ENCODE measurements at regions not wholly inside any gene's neighbourhood (a gene's known extent, or its start where the extent isn't known, plus 50 kb on each side); places are given as distances from the start of the nearest gene placed in this dataset.

DNA sequence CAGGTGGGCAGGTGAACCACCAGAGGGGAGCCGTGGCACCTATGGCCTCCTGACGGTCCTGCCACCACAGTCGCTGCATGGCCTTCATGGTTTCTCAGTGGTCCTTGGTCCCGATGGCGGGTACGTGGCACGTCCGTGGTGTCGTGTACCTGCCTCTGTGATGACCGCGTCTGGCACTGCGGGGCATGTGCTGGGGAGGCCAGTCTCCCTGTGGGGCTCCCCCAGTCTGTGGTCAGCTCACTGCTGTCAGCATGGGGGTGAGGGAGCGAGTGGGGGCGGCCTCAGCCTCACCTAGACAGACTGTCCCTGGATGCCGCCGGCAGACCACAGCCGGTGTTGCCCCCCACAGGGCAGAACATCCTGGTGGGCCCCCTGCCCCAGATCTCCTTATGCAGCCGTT is 267.2 kb downstream of the SEC23A start:
- TF ChIP-seq, protein P1, sequence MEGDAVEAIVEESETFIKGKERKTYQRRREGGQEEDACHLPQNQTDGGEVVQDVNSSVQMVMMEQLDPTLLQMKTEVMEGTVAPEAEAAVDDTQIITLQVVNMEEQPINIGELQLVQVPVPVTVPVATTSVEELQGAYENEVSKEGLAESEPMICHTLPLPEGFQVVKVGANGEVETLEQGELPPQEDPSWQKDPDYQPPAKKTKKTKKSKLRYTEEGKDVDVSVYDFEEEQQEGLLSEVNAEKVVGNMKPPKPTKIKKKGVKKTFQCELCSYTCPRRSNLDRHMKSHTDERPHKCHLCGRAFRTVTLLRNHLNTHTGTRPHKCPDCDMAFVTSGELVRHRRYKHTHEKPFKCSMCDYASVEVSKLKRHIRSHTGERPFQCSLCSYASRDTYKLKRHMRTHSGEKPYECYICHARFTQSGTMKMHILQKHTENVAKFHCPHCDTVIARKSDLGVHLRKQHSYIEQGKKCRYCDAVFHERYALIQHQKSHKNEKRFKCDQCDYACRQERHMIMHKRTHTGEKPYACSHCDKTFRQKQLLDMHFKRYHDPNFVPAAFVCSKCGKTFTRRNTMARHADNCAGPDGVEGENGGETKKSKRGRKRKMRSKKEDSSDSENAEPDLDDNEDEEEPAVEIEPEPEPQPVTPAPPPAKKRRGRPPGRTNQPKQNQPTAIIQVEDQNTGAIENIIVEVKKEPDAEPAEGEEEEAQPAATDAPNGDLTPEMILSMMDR (IDR thresholded peaks at IDR 0.05) = no peak
- TF ChIP-seq CREM (CRISPR knock-in tag; IDR thresholded peaks at IDR 0.05) = no peak
- TF ChIP-seq ZNF121 (CRISPR knock-in tag; IDR thresholded peaks at IDR 0.05) = no peak
- TF ChIP-seq, protein P2, sequence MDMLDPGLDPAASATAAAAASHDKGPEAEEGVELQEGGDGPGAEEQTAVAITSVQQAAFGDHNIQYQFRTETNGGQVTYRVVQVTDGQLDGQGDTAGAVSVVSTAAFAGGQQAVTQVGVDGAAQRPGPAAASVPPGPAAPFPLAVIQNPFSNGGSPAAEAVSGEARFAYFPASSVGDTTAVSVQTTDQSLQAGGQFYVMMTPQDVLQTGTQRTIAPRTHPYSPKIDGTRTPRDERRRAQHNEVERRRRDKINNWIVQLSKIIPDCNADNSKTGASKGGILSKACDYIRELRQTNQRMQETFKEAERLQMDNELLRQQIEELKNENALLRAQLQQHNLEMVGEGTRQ (CRISPR knock-in tag; IDR thresholded peaks at IDR 0.05) = no peak
- TF ChIP-seq CBFB (CRISPR knock-in tag; IDR thresholded peaks at IDR 0.05; ENCODE audit: low read depth) = no peak
- TF ChIP-seq, protein P3, sequence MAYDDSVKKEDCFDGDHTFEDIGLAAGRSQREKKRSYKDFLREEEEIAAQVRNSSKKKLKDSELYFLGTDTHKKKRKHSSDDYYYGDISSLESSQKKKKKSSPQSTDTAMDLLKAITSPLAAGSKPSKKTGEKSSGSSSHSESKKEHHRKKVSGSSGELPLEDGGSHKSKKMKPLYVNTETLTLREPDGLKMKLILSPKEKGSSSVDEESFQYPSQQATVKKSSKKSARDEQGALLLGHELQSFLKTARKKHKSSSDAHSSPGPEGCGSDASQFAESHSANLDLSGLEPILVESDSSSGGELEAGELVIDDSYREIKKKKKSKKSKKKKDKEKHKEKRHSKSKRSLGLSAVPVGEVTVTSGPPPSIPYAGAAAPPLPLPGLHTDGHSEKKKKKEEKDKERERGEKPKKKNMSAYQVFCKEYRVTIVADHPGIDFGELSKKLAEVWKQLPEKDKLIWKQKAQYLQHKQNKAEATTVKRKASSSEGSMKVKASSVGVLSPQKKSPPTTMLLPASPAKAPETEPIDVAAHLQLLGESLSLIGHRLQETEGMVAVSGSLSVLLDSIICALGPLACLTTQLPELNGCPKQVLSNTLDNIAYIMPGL (CRISPR knock-in tag; IDR thresholded peaks at IDR 0.05) = no peak

All from WTC11 (cell line).